HG03442 (cell line): ENCODE measurements at regions not wholly inside any gene's neighbourhood (a gene's known extent, or its start where the extent isn't known, plus 50 kb on each side); places are given as distances from the start of the nearest gene placed in this dataset.
"Not testable (repeated sequence)": the region's sequence is repeated elsewhere in the genome, so short reads cannot be mapped to it uniquely, and the experiment has no call there.

Experiments used
- ATAC-seq: cut with Tn5 transposase; IDR thresholded peaks from one replicate; pipeline ENCODE4 v1.9.1; 2021; ENCODE audit warnings: mild to moderate bottlenecking, moderate library complexity; ENCODE audit not compliant: unreplicated experiment

- ATAC-seq: no peak
Observed at GRCh38 chr9:17083258-17083657, 51.6 kb upstream of the CNTLN start.

GRCh38 chr9:17082343-17083064, 52.3 kb upstream of the CNTLN start:
- ATAC-seq: no peak

DNA sequence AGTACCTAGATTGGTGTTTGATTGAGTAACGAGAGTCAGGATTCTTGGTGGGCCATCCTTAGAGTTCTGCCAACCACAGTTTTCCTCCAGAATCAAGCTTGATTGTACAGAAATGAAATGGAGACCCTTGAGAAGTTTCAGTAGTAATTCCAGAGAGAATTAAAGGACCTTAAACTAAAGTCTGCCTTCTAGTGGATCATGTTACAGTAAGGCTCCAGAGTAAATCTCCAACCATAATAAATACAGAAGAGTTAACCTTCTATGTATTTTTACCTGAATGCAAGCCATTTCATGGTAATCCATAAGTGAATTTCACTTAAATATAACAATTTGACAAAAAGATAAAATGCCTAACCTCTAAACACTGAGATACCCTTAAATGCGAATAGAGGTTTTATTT, 53.0 kb upstream of the CNTLN start:
- ATAC-seq: no peak

DNA sequence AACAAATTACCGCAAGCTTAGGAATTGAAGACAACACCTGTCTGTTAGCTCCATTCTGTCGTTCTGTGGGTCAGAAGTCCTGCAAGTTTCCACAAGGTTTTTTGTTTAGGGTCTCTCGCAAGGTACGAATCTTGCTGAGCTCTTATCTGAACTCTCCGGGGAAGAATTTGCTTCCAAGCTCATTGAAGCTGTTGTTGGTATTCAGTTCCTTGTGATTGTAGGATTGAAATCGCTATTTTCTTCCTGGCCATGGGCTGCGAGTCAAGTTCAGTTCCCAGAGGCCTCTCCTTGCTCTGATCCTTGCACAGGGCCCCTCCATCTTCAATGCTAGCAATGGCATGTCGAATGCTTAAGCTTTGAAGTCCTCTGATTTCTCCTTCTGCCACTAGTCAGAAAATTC, 53.5 kb upstream of the CNTLN start:
- ATAC-seq: no peak

DNA sequence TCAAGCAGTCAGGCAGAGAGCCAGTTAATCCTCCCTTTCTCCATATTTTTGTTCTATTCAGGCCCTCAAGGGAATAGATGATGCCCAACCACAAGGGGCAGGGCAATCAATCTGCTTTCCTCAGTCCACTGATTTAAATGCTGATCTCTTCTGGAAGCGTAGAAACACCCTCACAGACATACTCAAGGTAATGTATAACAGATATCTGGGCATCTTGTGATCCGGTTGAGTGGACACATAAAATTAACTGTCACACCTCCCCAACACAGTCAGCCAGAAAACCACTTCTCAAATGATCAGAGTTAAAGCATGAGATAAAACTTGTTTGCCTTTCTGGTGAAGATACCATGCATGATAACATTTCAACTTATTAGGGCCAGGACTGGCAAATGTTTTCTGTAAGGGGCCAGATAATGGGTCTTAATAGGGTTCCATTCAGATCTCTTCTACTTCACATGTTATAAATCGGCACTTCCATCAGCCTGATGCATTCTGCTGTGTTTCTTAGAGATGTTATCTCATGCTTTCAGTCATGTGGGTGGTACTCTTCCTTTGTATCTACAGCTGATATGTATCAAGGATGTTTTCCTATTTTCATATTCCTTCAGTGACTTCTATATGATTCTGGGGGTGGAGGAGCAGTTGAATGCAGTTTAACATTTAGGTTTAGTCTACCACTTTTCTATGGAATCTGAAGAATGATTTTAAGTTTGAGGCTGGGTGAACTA, 58.9 kb upstream of the CNTLN start:
- no peak for ATAC-seq

DNA sequence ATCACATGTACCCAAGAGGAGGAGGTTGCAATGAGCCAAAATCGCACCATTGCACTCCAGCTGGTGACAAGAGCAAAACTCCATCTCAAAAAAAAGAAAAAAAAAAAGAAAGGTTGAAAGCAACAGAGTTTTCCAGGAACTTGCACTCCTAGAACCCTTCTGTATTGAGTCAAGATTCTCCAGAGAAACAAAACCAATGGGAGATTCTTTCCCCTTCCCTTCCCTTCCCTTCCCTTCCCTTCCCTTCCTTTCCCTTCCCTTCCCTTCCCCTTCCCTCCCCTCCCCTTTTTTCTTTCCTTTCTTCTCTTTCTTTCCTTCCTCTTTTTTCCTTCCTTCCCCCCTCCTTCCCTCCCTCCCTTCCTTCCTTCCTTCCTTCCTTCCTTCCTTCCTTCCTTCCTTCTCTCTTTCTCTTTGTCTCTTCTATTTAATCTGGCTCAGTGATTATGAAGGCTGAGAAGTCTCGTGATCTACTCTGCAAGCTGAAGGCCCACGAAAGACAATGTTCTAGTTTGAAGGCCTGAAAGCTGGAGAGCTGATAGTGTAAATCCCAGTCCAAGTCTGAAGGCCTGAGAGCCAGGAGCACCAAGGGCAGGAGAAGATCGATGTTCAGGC, 59.6 kb upstream of the CNTLN start:
- ATAC-seq: no peak

DNA sequence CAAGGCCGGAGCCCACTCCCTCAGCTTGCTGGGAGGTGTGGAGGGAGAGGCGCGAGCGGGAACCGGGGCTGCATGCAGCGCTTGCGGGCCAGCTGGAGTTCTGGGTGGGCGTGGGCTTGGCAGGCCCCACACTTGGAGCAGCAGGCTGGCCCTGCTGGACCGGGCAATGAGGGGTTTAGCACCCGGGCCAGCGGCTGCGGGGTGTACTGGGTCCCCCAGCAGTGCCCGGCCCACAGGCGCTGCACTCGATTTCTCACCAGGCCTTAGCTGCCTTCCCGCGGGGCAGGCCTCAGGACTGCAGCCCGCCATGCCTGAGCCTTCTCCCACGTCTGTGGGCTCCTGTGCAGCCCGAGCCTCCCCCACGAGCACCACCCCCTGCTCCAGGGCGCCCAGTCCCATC, 62.3 kb upstream of the CNTLN start:
- not testable (repeated sequence) for ATAC-seq

GRCh38 chr9:17068671-17069070, 66.2 kb upstream of the CNTLN start:
- ATAC-seq: no peak

DNA sequence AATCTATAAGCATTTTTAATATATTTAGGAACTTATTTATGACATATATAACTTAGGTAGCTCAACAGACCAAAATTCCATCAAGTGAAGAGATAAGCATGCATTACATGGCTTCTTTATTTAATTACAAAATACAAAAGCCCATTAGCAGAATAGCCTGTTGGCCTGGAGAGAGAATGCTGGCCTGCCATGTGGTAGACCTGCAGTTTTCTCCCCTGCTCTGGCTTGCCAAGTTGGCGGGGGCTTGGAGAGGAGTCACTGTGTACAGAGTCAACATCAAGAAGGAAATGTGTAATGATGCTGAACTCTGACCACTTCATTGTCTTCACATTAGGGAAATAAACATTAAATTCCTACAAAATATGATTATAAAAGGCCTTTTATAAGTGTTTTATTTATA, 69.8 kb upstream of the CNTLN start:
- ATAC-seq: no peak

DNA sequence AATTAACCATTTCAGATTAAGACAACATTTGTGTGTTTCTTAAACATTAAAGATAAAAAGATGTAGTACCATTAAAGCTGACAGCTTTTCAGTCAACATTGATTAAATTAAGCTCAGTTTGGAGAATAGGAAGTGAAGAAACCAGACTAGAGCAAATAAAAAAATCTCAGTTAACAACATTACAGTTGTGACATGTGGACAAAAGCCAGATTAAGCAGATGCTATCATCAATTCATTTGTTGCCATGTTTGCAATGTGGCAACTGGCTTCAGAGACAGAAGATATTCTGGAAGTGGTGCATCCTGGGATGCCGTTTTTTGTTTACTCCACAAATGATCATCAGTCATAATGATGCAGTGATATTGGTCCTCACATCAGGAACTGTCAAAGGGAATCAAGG, 70.3 kb upstream of the CNTLN start:
- ATAC-seq: no peak

GRCh38 chr9:17063535-17064135, 71.2 kb upstream of the CNTLN start:
- peak; percentile 86 for ATAC-seq

DNA sequence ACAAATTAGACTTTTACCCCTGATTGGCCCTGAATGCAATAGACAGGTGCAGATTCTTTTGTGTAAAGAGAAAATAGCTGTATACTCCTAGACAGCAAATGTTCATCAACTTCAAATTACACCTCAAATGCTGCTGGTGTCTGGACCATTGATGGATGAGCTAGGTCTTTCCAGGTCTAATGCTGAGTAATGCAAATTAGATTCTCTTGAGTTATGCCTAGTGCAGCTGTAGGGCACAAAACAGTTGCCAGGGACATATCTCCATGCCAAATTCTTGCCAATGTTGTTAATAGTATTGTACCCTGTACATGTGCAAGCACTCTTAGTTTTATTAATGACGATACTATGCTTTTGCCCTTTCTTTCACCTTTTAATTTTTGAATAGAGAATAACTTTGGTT, 72.3 kb upstream of the CNTLN start:
- no peak for ATAC-seq

DNA sequence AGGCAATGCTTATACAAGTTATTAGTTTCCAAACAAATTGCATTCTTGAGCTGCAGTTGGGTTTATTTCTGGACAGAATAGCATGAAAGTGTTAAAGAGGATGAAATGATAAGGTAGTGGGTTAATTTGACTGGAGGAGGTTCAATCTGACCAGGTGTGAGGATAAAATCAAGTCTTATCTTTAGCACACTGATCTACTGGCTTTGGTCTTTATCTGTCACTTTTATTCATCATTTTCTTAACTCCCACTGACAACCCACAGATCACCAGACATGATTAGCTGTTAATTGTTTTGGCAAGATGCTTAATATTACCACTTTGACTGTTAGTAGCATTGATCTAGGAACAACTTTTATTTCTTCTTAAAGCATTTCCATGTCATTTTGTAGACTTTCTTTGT, 74.4 kb upstream of the CNTLN start:
- ATAC-seq: no peak

DNA sequence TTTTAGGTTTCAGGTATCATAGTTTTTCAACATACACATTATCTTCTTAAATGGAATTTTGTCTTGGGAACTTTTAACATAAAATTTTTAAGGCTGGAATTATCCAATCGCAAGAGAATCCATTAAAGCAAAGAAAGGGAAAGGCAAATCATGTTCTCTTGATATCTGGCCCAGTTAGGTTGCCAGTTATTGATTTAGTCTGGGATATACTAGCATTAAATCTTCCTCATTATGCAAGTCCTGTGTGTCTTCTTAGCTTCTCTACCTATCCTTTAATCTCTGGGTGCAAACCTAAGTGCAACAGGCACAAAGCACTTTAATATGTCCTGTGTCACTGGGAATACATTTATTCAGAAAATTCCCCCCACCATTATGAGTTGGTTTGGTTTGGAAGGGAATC, 75.4 kb upstream of the CNTLN start:
- ATAC-seq: no peak

DNA sequence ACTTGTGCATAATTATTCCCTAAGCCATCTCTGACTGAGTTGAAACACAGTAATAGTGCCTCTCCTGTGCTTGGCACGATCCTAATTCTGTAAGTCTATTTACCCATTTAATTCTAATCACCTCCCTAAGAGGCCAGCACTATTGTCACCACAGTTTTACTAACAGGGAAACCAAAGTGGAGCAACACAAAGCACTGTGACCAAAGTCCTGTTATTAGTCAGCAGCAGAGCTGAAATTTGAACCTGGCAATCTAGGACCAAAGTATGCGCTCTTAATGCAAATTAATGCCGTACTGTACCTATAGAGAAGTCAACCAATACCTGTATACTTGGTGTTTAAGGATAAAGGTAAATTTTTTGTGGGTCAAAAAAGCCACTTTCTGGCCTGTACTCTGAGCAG, 77.1 kb upstream of the CNTLN start:
- ATAC-seq: no peak

- ATAC-seq: no peak
Observed at GRCh38 chr9:17052626-17053025, 82.2 kb upstream of the CNTLN start.

DNA sequence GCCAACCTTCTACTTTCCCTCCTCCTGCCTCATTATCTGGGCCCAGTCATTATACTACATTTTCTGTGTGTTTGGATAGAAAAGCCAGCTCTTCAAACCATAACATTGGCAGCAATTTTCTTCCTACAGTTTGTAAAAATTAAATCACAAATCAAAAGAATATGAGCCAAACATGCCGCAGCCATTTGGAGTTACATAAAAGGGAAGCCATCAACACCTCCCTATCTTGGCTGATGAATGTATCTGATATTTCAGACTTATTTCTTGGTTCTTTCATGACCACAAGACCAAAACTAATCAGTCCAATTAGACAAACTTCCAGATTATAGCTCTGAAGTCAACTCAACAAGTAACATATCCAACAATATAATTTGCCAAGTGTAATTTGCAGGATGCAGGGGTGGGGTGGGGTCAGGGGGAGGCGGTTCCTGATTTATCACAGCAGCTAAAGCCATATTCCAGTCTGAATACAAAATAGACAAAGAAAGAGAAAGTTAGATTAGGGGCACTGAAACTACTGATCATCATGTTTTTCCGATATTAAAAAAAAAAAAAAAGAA, 89.4 kb upstream of the CNTLN start:
- no peak for ATAC-seq

DNA sequence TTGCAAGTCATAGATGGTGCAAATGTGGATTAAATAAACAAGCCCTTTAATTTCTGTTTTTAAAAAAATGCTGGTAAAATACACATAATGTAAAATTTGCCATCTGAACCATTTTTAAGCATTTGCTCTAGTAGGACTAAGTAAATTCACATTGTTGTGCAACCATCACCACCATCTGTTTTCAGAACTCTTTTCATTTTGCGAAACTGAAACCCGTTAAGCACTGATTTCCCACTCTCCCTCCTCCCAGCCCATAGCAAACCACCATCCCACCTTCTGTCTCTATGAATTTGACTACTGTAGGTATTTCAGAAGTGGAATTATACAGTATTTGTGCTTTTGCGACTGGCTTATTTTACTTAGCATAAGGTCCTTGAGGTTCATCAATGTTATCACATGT, 103.3 kb upstream of the CNTLN start:
- no peak for ATAC-seq

DNA sequence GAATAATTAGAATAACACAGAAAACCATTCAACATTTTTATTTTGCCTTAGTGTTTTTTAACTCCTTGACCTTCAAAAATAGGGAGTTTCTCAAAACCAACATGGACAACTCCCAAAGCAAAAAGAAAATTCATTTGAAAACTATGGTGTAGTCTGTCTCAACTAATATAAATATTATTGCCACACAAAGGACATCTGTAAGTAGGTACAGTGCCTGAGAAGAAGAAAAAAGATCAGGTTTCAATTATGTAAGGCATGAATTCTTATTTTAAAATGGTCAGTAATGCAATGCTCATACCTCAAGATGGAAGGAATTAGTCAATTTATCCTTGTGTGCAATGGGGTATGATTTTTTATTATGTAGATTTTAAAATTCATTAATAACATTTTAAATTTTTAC, 109.6 kb upstream of the CNTLN start:
- no peak for ATAC-seq

- ATAC-seq: no peak
Observed at GRCh38 chr9:17024129-17024528, 110.7 kb upstream of the CNTLN start.

DNA sequence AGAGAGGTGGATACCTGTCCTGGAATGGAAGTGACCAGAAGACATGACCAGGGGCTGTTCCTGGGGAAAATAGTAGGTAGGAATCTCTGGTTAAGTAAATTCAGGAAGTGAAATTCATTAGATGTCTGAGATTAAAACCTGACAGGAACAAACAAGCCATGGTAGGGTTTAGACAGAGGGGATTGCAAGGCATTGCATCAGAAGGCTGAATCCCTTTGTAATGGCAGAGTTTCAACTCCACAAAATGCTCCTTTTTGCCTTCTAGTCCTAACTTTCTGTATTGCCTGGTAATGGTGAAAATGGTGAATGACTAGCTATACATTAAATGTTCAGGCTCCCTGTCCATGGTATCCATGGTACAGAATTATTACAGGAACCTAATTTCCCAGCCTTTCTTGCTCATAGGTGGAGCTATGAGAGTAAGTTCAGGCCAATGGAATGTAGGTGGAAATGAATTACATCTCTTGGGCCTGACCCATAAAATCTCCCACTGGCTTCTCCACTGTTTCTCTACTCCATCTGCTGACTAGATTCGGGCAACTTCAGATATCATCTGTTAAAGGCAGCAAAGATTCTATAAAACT, 113.4 kb upstream of the CNTLN start:
- ATAC-seq: no peak
